ENCODE measurements at regions not wholly inside any gene's neighbourhood (a gene's known extent, or its start where the extent isn't known, plus 50 kb on each side); places are given as distances from the start of the nearest gene placed in this dataset.

DNA sequence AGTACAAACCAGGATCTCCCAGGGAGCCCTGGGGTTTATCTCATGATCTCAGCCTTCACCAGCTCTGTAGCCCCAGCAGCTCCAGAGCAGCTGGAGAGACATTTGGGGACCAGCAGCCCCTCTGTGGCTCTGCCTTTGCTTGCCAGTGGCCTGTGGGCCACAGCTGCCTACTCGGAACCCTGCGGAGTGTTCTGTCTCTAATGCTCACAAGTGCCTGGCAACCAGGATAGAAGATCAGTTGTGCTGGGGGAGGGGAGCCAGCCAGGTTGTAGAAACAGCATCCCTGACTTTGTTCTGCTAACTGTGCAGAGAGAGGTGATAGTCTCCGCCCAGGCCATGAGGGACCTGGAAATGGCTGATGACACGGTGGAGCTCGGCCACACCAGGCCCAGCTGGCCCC lies 50.9 kb upstream of the KCNJ15 start:
- Histone ChIP-seq H3K9ac (ENCODE audit: control insufficient read depth, extremely low read depth, insufficient read depth, low read length) (no peak overlapping the region), H3K4me1 (ENCODE audit: control insufficient read depth, extremely low read depth, insufficient read depth, low read length) (no peaks in the 10 kb centered on the region), H3K27me3 (ENCODE audit: control insufficient read depth, extremely low read depth, insufficient read depth, low read length) (peaks cover 24% of the 10 kb centered on the region), H3K4me2 (ENCODE audit: control insufficient read depth, extremely low read depth, insufficient read depth, low read depth, low read length) (no peak overlapping the region), H4K20me1 (ENCODE audit: control insufficient read depth, extremely low read depth, insufficient read depth, low read length) (no peaks in the 10 kb centered on the region), H3K9me1 (ENCODE audit: control insufficient read depth, extremely low read depth, insufficient read depth, low read length) (no peaks in the 10 kb centered on the region), H3K27ac (ENCODE audit: control insufficient read depth, insufficient read depth, low read length) (no peak overlapping the region), H3K79me2 (ENCODE audit: control insufficient read depth, insufficient read depth, low read length) (no peaks in the 10 kb centered on the region), H3K9me3 (ENCODE audit: control insufficient read depth, low read depth, low read length) (peaks cover 2% of the 10 kb centered on the region), H3K36me3 (ENCODE audit: control insufficient read depth in 2 of 2, extremely low read depth in 1 of 2, insufficient read depth in 2 of 2, low read length in 2 of 2) (no peaks in the 10 kb centered on the region), H2AFZ (ENCODE audit: control insufficient read depth, low read length) (no peak overlapping the region), H3K4me3 (ENCODE audit: control insufficient read depth in 2 of 3, extremely low read depth in 1 of 3, insufficient read depth in 2 of 3, low read depth in 1 of 3, low read length in 3 of 3) (no peak overlapping the region)
- FAIRE-seq, result no peak
- no peak for TF ChIP-seq EZH2 (IDR thresholded peaks at IDR 0.05; ENCODE audit: low read length)
- TF ChIP-seq, protein P1, sequence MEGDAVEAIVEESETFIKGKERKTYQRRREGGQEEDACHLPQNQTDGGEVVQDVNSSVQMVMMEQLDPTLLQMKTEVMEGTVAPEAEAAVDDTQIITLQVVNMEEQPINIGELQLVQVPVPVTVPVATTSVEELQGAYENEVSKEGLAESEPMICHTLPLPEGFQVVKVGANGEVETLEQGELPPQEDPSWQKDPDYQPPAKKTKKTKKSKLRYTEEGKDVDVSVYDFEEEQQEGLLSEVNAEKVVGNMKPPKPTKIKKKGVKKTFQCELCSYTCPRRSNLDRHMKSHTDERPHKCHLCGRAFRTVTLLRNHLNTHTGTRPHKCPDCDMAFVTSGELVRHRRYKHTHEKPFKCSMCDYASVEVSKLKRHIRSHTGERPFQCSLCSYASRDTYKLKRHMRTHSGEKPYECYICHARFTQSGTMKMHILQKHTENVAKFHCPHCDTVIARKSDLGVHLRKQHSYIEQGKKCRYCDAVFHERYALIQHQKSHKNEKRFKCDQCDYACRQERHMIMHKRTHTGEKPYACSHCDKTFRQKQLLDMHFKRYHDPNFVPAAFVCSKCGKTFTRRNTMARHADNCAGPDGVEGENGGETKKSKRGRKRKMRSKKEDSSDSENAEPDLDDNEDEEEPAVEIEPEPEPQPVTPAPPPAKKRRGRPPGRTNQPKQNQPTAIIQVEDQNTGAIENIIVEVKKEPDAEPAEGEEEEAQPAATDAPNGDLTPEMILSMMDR (optimal IDR thresholded peaks at IDR 0.05 in 1 of 3, IDR thresholded peaks at IDR 0.05 in 1 of 3, conservative IDR thresholded peaks at IDR 0.05 in 1 of 3; ENCODE audit: extremely low read depth in 1 of 3, insufficient read depth in 2 of 3, low read length in 3 of 3), result no peak
- DNase-seq (ENCODE audit: low read depth, low spot score), result no peak
- dilution Hi-C loops (cut with MboI; ENCODE audit: extremely low pct_ligation_motif_present, low sequenced_read_pairs), result no loop called here

DNA sequence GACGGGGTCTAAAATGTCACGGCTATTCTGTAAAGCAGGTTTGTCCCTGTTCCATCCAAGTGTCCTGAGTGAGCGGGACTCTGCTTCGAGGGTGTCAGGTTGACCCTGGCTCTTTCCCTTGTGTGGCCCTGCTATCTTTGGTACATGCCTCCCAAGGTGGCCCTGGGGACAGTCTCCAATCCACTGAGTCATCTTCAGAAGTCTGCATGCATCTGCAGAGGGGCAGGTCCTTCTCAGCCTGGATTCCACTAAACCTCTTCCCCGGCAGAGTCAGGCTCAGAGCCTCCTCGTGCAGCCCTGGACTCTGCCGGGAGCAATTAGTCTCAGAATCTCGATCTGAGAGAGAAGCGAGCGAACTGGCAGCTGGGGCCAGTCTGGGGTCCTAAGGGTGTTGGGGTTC lies 50.1 kb upstream of the KCNJ15 start:
- H3K27me3 ChIP-seq (ENCODE audit: control insufficient read depth, extremely low read depth, insufficient read depth, low read length), result peaks cover 24% of the 10 kb centered on the region
- no peak for FAIRE-seq
- no peak for DNase-seq (ENCODE audit: low read depth, low spot score)
- no peak overlapping the region for H3K9ac ChIP-seq (ENCODE audit: control insufficient read depth, extremely low read depth, insufficient read depth, low read length)
- dilution Hi-C loops (cut with MboI; ENCODE audit: extremely low pct_ligation_motif_present, low sequenced_read_pairs), result no loop called here
- no peaks in the 10 kb centered on the region for H3K4me1 ChIP-seq (ENCODE audit: control insufficient read depth, extremely low read depth, insufficient read depth, low read length)
- no peak overlapping the region for H3K4me3 ChIP-seq (ENCODE audit: control insufficient read depth in 2 of 3, extremely low read depth in 1 of 3, insufficient read depth in 2 of 3, low read depth in 1 of 3, low read length in 3 of 3)
- H3K9me1 ChIP-seq (ENCODE audit: control insufficient read depth, extremely low read depth, insufficient read depth, low read length), result no peaks in the 10 kb centered on the region
- H3K9me3 ChIP-seq (ENCODE audit: control insufficient read depth, low read depth, low read length), result peaks cover 2% of the 10 kb centered on the region
- H4K20me1 ChIP-seq (ENCODE audit: control insufficient read depth, extremely low read depth, insufficient read depth, low read length), result no peaks in the 10 kb centered on the region
- TF ChIP-seq EZH2 (IDR thresholded peaks at IDR 0.05; ENCODE audit: low read length), result no peak
- TF ChIP-seq, protein P1 (optimal IDR thresholded peaks at IDR 0.05 in 1 of 3, IDR thresholded peaks at IDR 0.05 in 1 of 3, conservative IDR thresholded peaks at IDR 0.05 in 1 of 3; ENCODE audit: extremely low read depth in 1 of 3, insufficient read depth in 2 of 3, low read length in 3 of 3), result no peak
- H3K4me2 ChIP-seq (ENCODE audit: control insufficient read depth, extremely low read depth, insufficient read depth, low read depth, low read length), result no peak overlapping the region
- no peaks in the 10 kb centered on the region for H3K79me2 ChIP-seq (ENCODE audit: control insufficient read depth, insufficient read depth, low read length)
- H3K36me3 ChIP-seq (ENCODE audit: control insufficient read depth in 2 of 2, extremely low read depth in 1 of 2, insufficient read depth in 2 of 2, low read length in 2 of 2), result no peaks in the 10 kb centered on the region
- no peak overlapping the region for H2AFZ ChIP-seq (ENCODE audit: control insufficient read depth, low read length)
- no peak overlapping the region for H3K27ac ChIP-seq (ENCODE audit: control insufficient read depth, insufficient read depth, low read length)

Data from keratinocyte (primary cell).